SK-N-MC (cell line): ENCODE measurements at regions not wholly inside any gene's neighbourhood (a gene's known extent, or its start where the extent isn't known, plus 50 kb on each side); places are given as distances from the start of the nearest gene placed in this dataset.

Source experiments
- EZH2 ChIP-seq: fragments of 200-600 bp; sonication (generic); IDR thresholded peaks from one replicate; pipeline ENCODE4 v1.6.1; 2017; ENCODE audit warnings: antibody characterized with exemption
- POLR2AphosphoS5 ChIP-seq: IDR thresholded peaks from 2 replicates; pipeline ENCODE4 v1.6.1; 2012; ENCODE audit warnings: mild to moderate bottlenecking, low read depth, low read length, borderline replicate concordance

- TF ChIP-seq POLR2AphosphoS5 (no peak), EZH2 (no peak)
Observed at GRCh38 chr2:194054313-194054712, 1602.7 kb upstream of the SLC39A10 start.
